Cardiac fibroblast (primary cell): ENCODE measurements at regions not wholly inside any gene's neighbourhood (a gene's known extent, or its start where the extent isn't known, plus 50 kb on each side); places are given as distances from the start of the nearest gene placed in this dataset.
A peak's percentile ranks its signal among the peaks of the same experiment; 100 is the strongest.
"Not testable (repeated sequence)": the region's sequence is repeated elsewhere in the genome, so short reads cannot be mapped to it uniquely, and the experiment has no call there.

Experiments used
- DNase-seq, 2 donors: peaks; one replicate each; pipeline versions ENCODE4 v3.0.0 to v3.0.0-alpha.2; 2010; ENCODE audit warnings: low read depth in 2 of 2
- H3K4me3 ChIP-seq, 2 donors: replicated peaks in 1 of 2; 1 replicate in 1 of 2; 2 replicates in 1 of 2; pipeline ENCODE4 v1.5.1; 2011; ENCODE audit warnings: low read depth in 2 of 2, low read length in 2 of 2, mild to moderate bottlenecking in 2 of 2, moderate library complexity in 1 of 2
- CTCF ChIP-seq: IDR thresholded peaks from one replicate; pipeline ENCODE4 v1.5.1; 2011; ENCODE audit warnings: low read depth, mild to moderate bottlenecking, low read length, inconsistent platforms

- DNase-seq, result no peak
- H3K4me3 ChIP-seq, result no peak overlapping the region
- no peak for TF ChIP-seq CTCF
Measured at GRCh38 chr2:63721082-63721424, 120.6 kb upstream of the UGP2 start.

DNA sequence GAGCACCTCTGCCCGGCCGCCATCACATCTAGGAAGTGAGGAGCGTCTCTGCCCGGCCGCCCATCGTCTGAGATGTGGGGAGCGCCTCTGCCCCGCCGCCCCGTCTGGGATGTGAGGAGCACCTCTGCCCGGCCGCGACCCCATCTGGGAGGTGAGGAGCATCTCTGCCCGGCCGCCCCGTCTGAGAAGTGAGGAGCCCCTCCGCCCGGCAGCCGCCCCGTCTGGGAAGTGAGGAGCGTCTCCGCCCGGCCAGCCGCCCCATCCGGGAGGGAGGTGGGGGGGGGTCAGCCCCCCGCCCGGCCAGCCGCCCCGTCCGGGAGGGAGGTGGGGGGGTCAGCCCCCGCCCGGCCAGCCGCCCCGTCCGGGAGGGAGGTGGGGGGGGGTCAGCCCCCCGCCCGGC is 119.4 kb upstream of the UGP2 start:
- H3K4me3 ChIP-seq, DNase-seq: not testable (repeated sequence)

GRCh38 chr2:63723709-63724108 is 118.0 kb upstream of the UGP2 start:
- no peak for DNase-seq
- H3K4me3 ChIP-seq, result no peak overlapping the region
- TF ChIP-seq CTCF, result no peak

DNA sequence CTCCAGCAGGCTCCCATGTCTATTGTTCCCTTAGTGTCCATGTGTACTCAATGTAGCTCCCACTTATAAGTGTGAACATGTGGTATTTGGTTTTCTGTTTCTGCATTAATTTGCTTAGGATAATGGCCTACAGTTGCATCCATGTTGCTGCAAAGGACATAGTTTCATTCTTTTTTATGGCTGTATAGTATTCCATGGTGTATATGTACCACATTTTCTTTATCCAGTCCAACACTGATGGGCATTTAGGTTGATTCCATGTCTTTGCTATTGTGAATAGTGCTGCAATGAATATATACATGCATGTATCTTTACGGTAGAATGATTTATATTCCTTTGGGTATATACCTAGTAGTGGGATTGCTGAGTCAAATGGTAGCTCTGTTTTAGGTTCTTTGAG is 116.5 kb upstream of the UGP2 start:
- not testable (repeated sequence) for DNase-seq, H3K4me3 ChIP-seq

DNA sequence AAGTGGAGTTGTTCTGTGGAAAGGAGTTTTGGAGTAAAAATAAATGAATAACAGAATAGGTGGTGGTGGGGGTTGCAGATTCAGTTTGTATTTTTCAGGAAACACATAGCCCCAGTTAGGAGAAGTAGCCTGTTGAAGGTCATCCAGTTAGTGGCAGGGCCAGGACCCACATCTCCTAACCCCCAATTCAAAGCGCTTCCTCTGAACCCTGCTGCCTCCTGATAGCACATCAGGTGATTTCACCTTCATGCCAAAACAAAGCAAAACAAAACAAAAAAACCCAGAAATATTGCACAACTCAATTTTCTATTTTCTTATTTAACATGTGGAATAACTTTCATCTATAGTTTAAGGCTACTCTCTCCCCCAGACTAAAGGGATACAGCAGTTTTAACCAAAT is 112.3 kb upstream of the UGP2 start:
- no peak overlapping the region for H3K4me3 ChIP-seq
- no peak for TF ChIP-seq CTCF
- DNase-seq, result no peak

DNA sequence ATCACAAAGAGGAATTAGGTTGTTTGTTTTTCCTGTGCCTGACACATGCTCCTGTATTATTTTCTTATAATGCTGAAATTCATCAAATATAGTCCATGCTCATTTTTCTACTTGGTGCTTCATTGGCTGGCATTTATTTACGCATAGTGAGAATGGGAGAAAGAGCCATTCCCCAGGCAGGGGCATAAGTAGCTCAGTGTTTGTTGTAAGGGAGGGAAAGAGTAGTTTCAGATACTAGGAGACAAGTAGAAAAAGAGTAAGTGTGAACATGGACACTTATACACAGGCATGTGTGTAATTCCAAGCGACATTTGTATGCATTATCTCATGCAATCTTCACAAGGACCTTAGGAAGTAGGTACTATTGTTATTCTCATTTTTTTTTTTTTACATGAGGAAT is 111.9 kb upstream of the UGP2 start:
- TF ChIP-seq CTCF, result no peak
- no peak for DNase-seq
- H3K4me3 ChIP-seq, result no peak overlapping the region

GRCh38 chr2:63734510-63734909 is 107.2 kb upstream of the UGP2 start:
- no peak overlapping the region for H3K4me3 ChIP-seq
- no peak for TF ChIP-seq CTCF
- DNase-seq, result peak in 1 of 2 donors; percentile 35

DNA sequence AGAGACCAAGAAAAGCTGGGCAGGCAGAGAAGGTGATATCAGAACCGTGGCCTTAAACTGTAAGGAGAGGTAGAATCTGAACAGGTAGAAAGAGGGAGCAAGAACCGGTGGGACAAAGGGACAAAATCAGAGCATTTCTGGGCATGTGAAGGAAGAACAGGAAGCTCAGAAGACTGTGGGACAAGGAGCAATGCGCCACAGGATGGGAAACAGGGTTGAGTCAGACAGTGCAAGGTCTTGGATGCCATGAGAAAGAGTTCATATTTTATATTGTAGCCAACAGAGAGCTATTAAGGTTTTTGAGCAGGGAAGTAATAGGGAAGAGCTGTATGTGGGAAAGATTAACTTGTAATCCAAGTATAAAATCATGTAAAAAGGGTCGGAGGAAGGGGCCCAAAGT is 106.4 kb upstream of the UGP2 start:
- H3K4me3 ChIP-seq, result no peak overlapping the region
- peak in 1 of 2 donors; percentile 67 for DNase-seq
- no peak for TF ChIP-seq CTCF
